Caco-2 (cell line): ENCODE measurements at regions not wholly inside any gene's neighbourhood (a gene's known extent, or its start where the extent isn't known, plus 50 kb on each side); places are given as distances from the start of the nearest gene placed in this dataset.

Source experiments
- BruUV-seq: library from RNA; stranded (reverse); fragments of 400-500 nt; replicated peaks from 2 replicates; lab custom pipeline; 2021; lab: Mats Ljungman, UMichigan
- CTCF ChIA-PET: fragments of 300-600 bp; sonication (Branson Sonifier 250); formaldehyde crosslinking; loops from one replicate; lab custom pipeline; 2022; ENCODE audit warnings: antibody characterized with exemption; lab: Charles Lee
- POLR2A ChIA-PET: fragments of 300-600 bp; sonication (Branson Sonifier 250); formaldehyde crosslinking; loops from one replicate; lab custom pipeline; 2022; ENCODE audit warnings: antibody characterized with exemption; lab: Charles Lee
- DNase-seq, 2 experiments: peaks; one replicate each; pipeline versions ENCODE4 v3.0.0 to v3.0.0-alpha.2; 2020 to 2022
- H3K27me3 ChIP-seq: replicated peaks from 2 replicates; pipeline ENCODE4 v1.6.0; 2011; ENCODE audit warnings: low read length; ENCODE audit not compliant: control insufficient read depth, insufficient read depth
- H3K36me3 ChIP-seq: 2 replicates; pipeline ENCODE4 v1.5.1; 2011; ENCODE audit warnings: low read length; ENCODE audit not compliant: control insufficient read depth, insufficient read depth
- H3K4me1 ChIP-seq: fragments of 250-450 bp; sonication (Bioruptor Pico); 2 replicates; pipeline ENCODE4 v1.5.1; 2020; ENCODE audit warnings: mild to moderate bottlenecking
- H3K4me3 ChIP-seq: 2 replicates; pipeline ENCODE4 v1.5.1; 2011; ENCODE audit warnings: low read depth, mild to moderate bottlenecking, control low read depth, low read length
- H3K9me3 ChIP-seq: fragments of 250-450 bp; sonication (Bioruptor Pico); 2 replicates; pipeline ENCODE4 v1.5.1; 2020; ENCODE audit warnings: mild to moderate bottlenecking, moderate library complexity
- H3K27ac Mint-ChIP-seq: one replicate; pipeline ENCODE4 v1.8.0; 2022; ENCODE audit warnings: mixed read lengths; ENCODE audit not compliant: unreplicated experiment
- H3K27me3 Mint-ChIP-seq: one replicate; pipeline ENCODE4 v1.8.0; 2022; ENCODE audit warnings: mixed read lengths; ENCODE audit not compliant: insufficient read depth, unreplicated experiment
- H3K36me3 Mint-ChIP-seq: one replicate; pipeline ENCODE4 v1.8.0; 2022; ENCODE audit warnings: mild to moderate bottlenecking, mixed read lengths; ENCODE audit not compliant: insufficient read depth, unreplicated experiment
- H3K4me1 Mint-ChIP-seq: one replicate; pipeline ENCODE4 v1.8.0; 2022; ENCODE audit warnings: low read depth, mixed read lengths; ENCODE audit not compliant: unreplicated experiment
- H3K4me3 Mint-ChIP-seq: one replicate; pipeline ENCODE4 v1.8.0; 2022; ENCODE audit warnings: mild to moderate bottlenecking, moderate library complexity, mixed read lengths; ENCODE audit not compliant: unreplicated experiment
- H3K9me3 Mint-ChIP-seq: one replicate; pipeline ENCODE4 v1.8.0; 2022; ENCODE audit warnings: mixed read lengths; ENCODE audit not compliant: unreplicated experiment
- intact Hi-C: fragments of 100-400 bp; cut with micrococcal nuclease; formaldehyde crosslinking; loops from one replicate; pipeline ENCODE4 v1.10.0; 2022; ENCODE audit not compliant: unreplicated experiment
- TF ChIP-seq, protein P1 (sequence below), 2 experiments: fragments of 200-600 bp in 1 of 2; IDR thresholded peaks; 1 replicate in 1 of 2; 2 replicates in 1 of 2; pipeline versions ENCODE4 v1.5.1 to v1.8.0; 2011 to 2022; ENCODE audit warnings: antibody characterized with exemption in 1 of 2, control low read depth in 1 of 2, inconsistent platforms in 1 of 2, low read depth in 1 of 2, low read length in 1 of 2, mild to moderate bottlenecking in 1 of 2, moderate library complexity in 1 of 2; ENCODE audit not compliant: insufficient read depth in 1 of 2, severe bottlenecking in 1 of 2, unreplicated experiment in 1 of 2

GRCh38 chr7:68640103-68640502 is 958.2 kb upstream of the AUTS2 start:
- TF ChIP-seq, protein P1, sequence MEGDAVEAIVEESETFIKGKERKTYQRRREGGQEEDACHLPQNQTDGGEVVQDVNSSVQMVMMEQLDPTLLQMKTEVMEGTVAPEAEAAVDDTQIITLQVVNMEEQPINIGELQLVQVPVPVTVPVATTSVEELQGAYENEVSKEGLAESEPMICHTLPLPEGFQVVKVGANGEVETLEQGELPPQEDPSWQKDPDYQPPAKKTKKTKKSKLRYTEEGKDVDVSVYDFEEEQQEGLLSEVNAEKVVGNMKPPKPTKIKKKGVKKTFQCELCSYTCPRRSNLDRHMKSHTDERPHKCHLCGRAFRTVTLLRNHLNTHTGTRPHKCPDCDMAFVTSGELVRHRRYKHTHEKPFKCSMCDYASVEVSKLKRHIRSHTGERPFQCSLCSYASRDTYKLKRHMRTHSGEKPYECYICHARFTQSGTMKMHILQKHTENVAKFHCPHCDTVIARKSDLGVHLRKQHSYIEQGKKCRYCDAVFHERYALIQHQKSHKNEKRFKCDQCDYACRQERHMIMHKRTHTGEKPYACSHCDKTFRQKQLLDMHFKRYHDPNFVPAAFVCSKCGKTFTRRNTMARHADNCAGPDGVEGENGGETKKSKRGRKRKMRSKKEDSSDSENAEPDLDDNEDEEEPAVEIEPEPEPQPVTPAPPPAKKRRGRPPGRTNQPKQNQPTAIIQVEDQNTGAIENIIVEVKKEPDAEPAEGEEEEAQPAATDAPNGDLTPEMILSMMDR (IDR thresholded peaks at IDR 0.05; ENCODE audit: insufficient read depth in 1 of 2, low read depth in 1 of 2, low read length in 1 of 2, severe bottlenecking in 1 of 2, unreplicated experiment in 1 of 2) = no peak
- Mint-ChIP-seq H3K27ac (no peak overlapping the region), H3K4me1 (no peaks in the 10 kb centered on the region), H3K27me3 (no peaks in the 10 kb centered on the region), H3K36me3 (no peaks in the 10 kb centered on the region), H3K4me3 (no peak overlapping the region), H3K9me3 (peaks cover 10% of the 10 kb centered on the region)
- Histone ChIP-seq H3K4me1 (no peaks in the 10 kb centered on the region), H3K27me3 (no peaks in the 10 kb centered on the region), H3K9me3 (no peaks in the 10 kb centered on the region), H3K4me3 (no peak overlapping the region), H3K36me3 (no peaks in the 10 kb centered on the region)
- DNase-seq = no peak
- POLR2A ChIA-PET = no interaction called here
- BruUV-seq = no TSS peak
- CTCF ChIA-PET = no interaction called here
- intact Hi-C loops = no loop called here

DNA sequence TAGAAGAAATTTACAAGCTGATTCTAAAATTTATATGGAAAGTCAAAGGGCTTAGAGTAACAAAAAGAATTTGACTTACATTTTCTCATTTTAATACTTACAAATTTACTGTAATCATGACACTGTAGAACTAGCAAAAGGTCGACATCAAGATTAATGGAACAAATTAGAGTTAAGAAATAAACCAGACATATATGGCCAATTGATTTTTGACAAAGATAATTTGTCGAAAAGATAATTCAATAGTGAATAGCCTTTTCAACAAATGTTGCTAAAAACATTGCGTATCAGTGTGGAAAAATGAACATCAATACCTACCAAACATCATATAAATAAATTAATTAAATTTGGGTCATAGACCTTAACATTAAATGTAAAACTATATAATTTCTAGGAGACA is 955.5 kb upstream of the AUTS2 start:
- Mint-ChIP-seq H3K4me1 (no peaks in the 10 kb centered on the region), H3K27me3 (no peaks in the 10 kb centered on the region), H3K9me3 (peaks cover 3% of the 10 kb centered on the region), H3K36me3 (no peaks in the 10 kb centered on the region), H3K27ac (no peak overlapping the region), H3K4me3 (no peak overlapping the region)
- no peaks in the 10 kb centered on the region for H3K36me3 ChIP-seq
- no peak for DNase-seq
- H3K27me3 ChIP-seq = no peaks in the 10 kb centered on the region
- CTCF ChIA-PET = no interaction called here
- no TSS peak for BruUV-seq
- POLR2A ChIA-PET = no interaction called here
- TF ChIP-seq, protein P1 (IDR thresholded peaks at IDR 0.05; ENCODE audit: insufficient read depth in 1 of 2, low read depth in 1 of 2, low read length in 1 of 2, severe bottlenecking in 1 of 2, unreplicated experiment in 1 of 2) = no peak
- no peaks in the 10 kb centered on the region for H3K9me3 ChIP-seq
- intact Hi-C loops = no loop called here
- no peak overlapping the region for H3K4me3 ChIP-seq
- no peaks in the 10 kb centered on the region for H3K4me1 ChIP-seq

DNA sequence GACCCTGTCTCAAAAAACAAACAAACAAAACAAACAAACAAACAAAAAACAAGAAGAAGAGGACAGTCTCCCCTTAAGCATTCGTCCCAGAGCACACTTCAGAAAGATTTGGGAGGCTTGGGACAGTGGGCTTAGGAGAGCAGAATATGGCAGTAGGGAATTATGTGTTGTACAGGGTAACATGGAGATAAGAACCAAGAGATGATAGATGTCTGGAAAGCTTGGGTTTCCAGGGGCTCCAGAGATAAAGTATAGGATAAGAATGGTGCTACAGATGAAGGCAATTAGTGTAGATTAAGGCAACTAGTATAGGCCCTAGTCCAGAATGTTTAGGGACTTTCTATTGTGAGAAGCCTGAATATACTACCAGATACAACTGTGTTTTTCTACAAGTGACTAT is 934.9 kb upstream of the AUTS2 start:
- TF ChIP-seq, protein P1 (IDR thresholded peaks at IDR 0.05; ENCODE audit: insufficient read depth in 1 of 2, low read depth in 1 of 2, low read length in 1 of 2, severe bottlenecking in 1 of 2, unreplicated experiment in 1 of 2) = no peak
- CTCF ChIA-PET = no interaction called here
- H3K27ac Mint-ChIP-seq = no peak overlapping the region
- intact Hi-C loops = no loop called here
- no peaks in the 10 kb centered on the region for H3K4me1 ChIP-seq
- H3K36me3 ChIP-seq = no peaks in the 10 kb centered on the region
- no peaks in the 10 kb centered on the region for H3K27me3 ChIP-seq
- no peaks in the 10 kb centered on the region for H3K9me3 ChIP-seq
- no peaks in the 10 kb centered on the region for H3K4me1 Mint-ChIP-seq
- DNase-seq = no peak
- peaks cover 23% of the 10 kb centered on the region for H3K9me3 Mint-ChIP-seq
- no peak overlapping the region for H3K4me3 ChIP-seq
- no peaks in the 10 kb centered on the region for H3K27me3 Mint-ChIP-seq
- no peak overlapping the region for H3K4me3 Mint-ChIP-seq
- no peaks in the 10 kb centered on the region for H3K36me3 Mint-ChIP-seq
- POLR2A ChIA-PET = no interaction called here
- BruUV-seq = no TSS peak
